Gastrocnemius medialis (tissue), 4 donors: ENCODE measurements at regions not wholly inside any gene's neighbourhood (a gene's known extent, or its start where the extent isn't known, plus 50 kb on each side); places are given as distances from the start of the nearest gene placed in this dataset.

Source experiments
- CTCF ChIP-seq, 5 experiments: fragments of 450-650 bp in 3 of 5; fragments of 200-600 bp in 2 of 5; sonication (generic) in 2 of 5; IDR thresholded peaks in 4 of 5; conservative IDR thresholded peaks in 1 of 5; 1 replicate in 4 of 5; 2 replicates in 1 of 5; pipeline ENCODE4 v1.5.1; 2016 to 2019; ENCODE audit warnings: antibody characterized with exemption in 5 of 5, mild to moderate bottlenecking in 3 of 5, moderate library complexity in 3 of 5
- POLR2A ChIP-seq, 2 donors: fragments of 450-650 bp; IDR thresholded peaks; one replicate each; pipeline ENCODE4 v1.6.1; 2017; ENCODE audit warnings: antibody characterized with exemption in 2 of 2, mild to moderate bottlenecking in 2 of 2, moderate library complexity in 2 of 2

GRCh38 chr6:62615366-62616015 lies 329.5 kb upstream of the KHDRBS2 start:
- TF ChIP-seq POLR2A (IDR thresholded peaks at IDR 0.05), result no peak
- TF ChIP-seq CTCF (IDR thresholded peaks at IDR 0.05 in 4 of 5, conservative IDR thresholded peaks at IDR 0.05 in 1 of 5), result no peak
